ENCODE measurements at regions not wholly inside any gene's neighbourhood (a gene's known extent, or its start where the extent isn't known, plus 50 kb on each side); places are given as distances from the start of the nearest gene placed in this dataset. TPM values are rescaled to one million over a fixed set of nuclear protein-coding genes. Genes with fewer than 3 reads are reported as not detected.

Small RNA genes in the stretch of these regions (small RNA-seq; reads per million reads assigned to genes)
- not detected for gene RF00019 (ENCODE audit: insufficient read depth)
- not detected for gene RN7SKP107 (ENCODE audit: insufficient read depth)

Data from neuronal stem cell (in vitro differentiated cells).